K562 (cell line): ENCODE measurements at regions not wholly inside any gene's neighbourhood (a gene's known extent, or its start where the extent isn't known, plus 50 kb on each side); places are given as distances from the start of the nearest gene placed in this dataset.

ENCODE experiments used
- ATAC-seq: fragments of 200-7000 bp; cut with Tn5 transposase; 3 replicates; pipeline ENCODE4 v1.9.1; 2020; ENCODE audit warnings: moderate library complexity
- BruUV-seq: library from RNA; stranded (reverse); fragments of 400-500 nt; replicated peaks from 2 replicates; lab custom pipeline; 2021; lab: Mats Ljungman, UMichigan
- CTCF ChIA-PET: fragments of 300-600 bp; formaldehyde crosslinking; extraction: SDS; loops from one replicate; lab custom pipeline; 2021; ENCODE audit warnings: low intra/inter-chr PET ratio; lab: Yijun Ruan, JAX
- POLR2A ChIA-PET: fragments of 300-600, 350-650 bp; sonication (Branson Sonifier 250); formaldehyde crosslinking; extraction: SDS; loops from one replicate; lab custom pipeline; 2021; ENCODE audit warnings: antibody characterized with exemption, inconsistent platforms; lab: Yijun Ruan, JAX
- DNase-seq, 4 experiments: peaks; one replicate each; pipeline versions ENCODE4 v3.0.0 to v3.0.0-alpha.2; 2011 to 2018; ENCODE audit warnings: low spot score in 3 of 4, mixed read lengths in 3 of 4; ENCODE audit errors: extremely low read depth in 1 of 4
- FAIRE-seq: peaks from 2 replicates; lab custom pipeline; 2011; peaks lifted over from hg19 to GRCh38; lab: Jason Lieb, UNC
- H2AFZ ChIP-seq: 2 replicates; pipeline ENCODE4 v1.6.0; 2011; ENCODE audit warnings: low read depth, low read length, control low read depth, inconsistent platforms
- H3K27ac ChIP-seq: fragments of 200-600 bp; 3 replicates; pipeline ENCODE4 v1.8.0; 2011; ENCODE audit warnings: low read depth, mild to moderate bottlenecking, control low read depth, inconsistent platforms, low read length, moderate library complexity, mixed read lengths; ENCODE audit errors: extremely low read depth
- H3K27me3 ChIP-seq, 2 experiments: fragments of 300-600 bp in 1 of 2; 2 replicates in 1 of 2; 3 replicates in 1 of 2; pipeline versions ENCODE4 v1.6.0 to v1.8.0; 2011; ENCODE audit warnings: inconsistent platforms in 2 of 2, low read length in 2 of 2, mild to moderate bottlenecking in 1 of 2, mixed read lengths in 1 of 2, moderate library complexity in 1 of 2; ENCODE audit not compliant: control insufficient read depth in 2 of 2, insufficient read depth in 2 of 2
- H3K36me3 ChIP-seq: fragments of 300-600 bp; 3 replicates; pipeline ENCODE4 v1.8.0; 2011; ENCODE audit warnings: mild to moderate bottlenecking, low read length, inconsistent platforms; ENCODE audit not compliant: control insufficient read depth, insufficient read depth
- H3K4me1 ChIP-seq, 2 experiments: fragments of 200-600 bp in 1 of 2; replicated peaks in 1 of 2; 2 replicates in 1 of 2; 3 replicates in 1 of 2; pipeline versions ENCODE4 v1.5.1 to v1.8.0; 2011; ENCODE audit warnings: inconsistent platforms in 2 of 2, low read length in 2 of 2, mild to moderate bottlenecking in 1 of 2, mixed read lengths in 1 of 2, moderate library complexity in 1 of 2; ENCODE audit not compliant: control insufficient read depth in 2 of 2, insufficient read depth in 2 of 2
- H3K4me2 ChIP-seq: 2 replicates; pipeline ENCODE4 v1.6.1; 2011; ENCODE audit warnings: low read length, control low read depth, inconsistent platforms, mixed read lengths; ENCODE audit not compliant: insufficient read depth
- H3K4me3 ChIP-seq: fragments of 200-600 bp; sonication (generic), shearing (Covaris generic); 2 replicates; pipeline ENCODE4 v1.5.1; 2016; ENCODE audit warnings: control low read depth, inconsistent platforms
- H3K79me2 ChIP-seq: fragments of 200-600 bp; 3 replicates; pipeline ENCODE4 v1.8.0; 2011; ENCODE audit warnings: low read length, inconsistent platforms; ENCODE audit not compliant: control insufficient read depth, insufficient read depth
- H3K9ac ChIP-seq, 2 experiments: 2 replicates each; pipeline versions ENCODE4 v1.6.0 to v1.6.1; 2011; ENCODE audit warnings: low read depth in 2 of 2, low read length in 2 of 2, control low read depth in 1 of 2, inconsistent platforms in 1 of 2, mild to moderate bottlenecking in 1 of 2, mixed read lengths in 1 of 2; ENCODE audit not compliant: insufficient read depth in 1 of 2
- H3K9me1 ChIP-seq: one replicate; pipeline ENCODE4 v1.6.0; 2011; ENCODE audit warnings: inconsistent platforms, mild to moderate bottlenecking, low read length, moderate library complexity; ENCODE audit not compliant: control insufficient read depth, insufficient read depth
- H3K9me3 ChIP-seq: replicated peaks from 2 replicates; pipeline ENCODE4 v1.5.1; 2011; ENCODE audit warnings: low read depth, low read length, inconsistent platforms; ENCODE audit not compliant: control insufficient read depth, insufficient read depth
- H4K20me1 ChIP-seq: replicated peaks from 2 replicates; pipeline ENCODE4 v1.6.1; 2011; ENCODE audit warnings: low read length, inconsistent platforms, mixed read lengths; ENCODE audit not compliant: control insufficient read depth, insufficient read depth
- ADNP ChIP-seq: fragments of 200-800 bp; sonication (Bioruptor generic); IDR thresholded peaks from 2 replicates; pipeline ENCODE4 v1.6.1; 2016; ENCODE audit warnings: missing genetic modification characterization, missing compliant biosample characterization
- ETV5 ChIP-seq: sonication (generic); formaldehyde crosslinking; IDR thresholded peaks from 2 replicates; pipeline ENCODE4 v1.4.0; 2020; ENCODE audit warnings: low read depth, mild to moderate bottlenecking, missing genetic modification reagents
- MTA1 ChIP-seq: fragments of 450-650 bp; IDR thresholded peaks from 2 replicates; pipeline ENCODE4 v1.6.1; 2017; ENCODE audit warnings: borderline replicate concordance
- NELFE ChIP-seq: IDR thresholded peaks from 2 replicates; pipeline ENCODE4 v1.6.1; 2011; ENCODE audit warnings: mild to moderate bottlenecking; ENCODE audit not compliant: insufficient read depth, insufficient read length
- PTRF ChIP-seq: fragments of 450-650 bp; IDR thresholded peaks from 2 replicates; pipeline ENCODE4 v1.6.1; 2016; ENCODE audit warnings: mild to moderate bottlenecking, missing genetic modification characterization, missing compliant biosample characterization
- SPI1 ChIP-seq: IDR thresholded peaks from 2 replicates; pipeline ENCODE4 v1.6.1; 2011; ENCODE audit warnings: low read depth, low read length, control low read depth, borderline replicate concordance
- ZNF133 ChIP-seq: fragments of 250-450 bp; sonication (Bioruptor Pico); IDR thresholded peaks from 2 replicates; pipeline ENCODE4 v1.4.0; 2020; ENCODE audit warnings: mild to moderate bottlenecking
- ZNF165 ChIP-seq: fragments of 250-450 bp; sonication (Bioruptor Pico); IDR thresholded peaks from 2 replicates; pipeline ENCODE4 v1.4.0; 2020; ENCODE audit warnings: borderline replicate concordance
- ZNF717 ChIP-seq: fragments of 250-450 bp; sonication (Bioruptor Pico); IDR thresholded peaks from 2 replicates; pipeline ENCODE4 v1.5.0; 2021
- ZSCAN32 ChIP-seq: fragments of 450-650 bp; formaldehyde crosslinking; IDR thresholded peaks from 2 replicates; pipeline ENCODE4 v1.4.0; 2020; ENCODE audit warnings: mild to moderate bottlenecking, moderate library complexity
- WGBS: fragments of 100-300 bp; shearing (Covaris generic); methylation state at CpG from one replicate; pipeline ENCODE4 v1.1.6; 2016; ENCODE audit warnings: low coverage, mixed read lengths; ENCODE audit not compliant: insufficient coverage; ENCODE audit errors: missing lambda C conversion rate; 5-methylcytosine and 5-hydroxymethylcytosine counted together
- in situ Hi-C: fragments of 300-500 bp; cut with MboI; formaldehyde crosslinking; loops from 4 replicates; pipeline ENCODE4 v1.15.0; 2018; ENCODE audit warnings: inconsistent platforms, mixed read lengths
- intact Hi-C: fragments of 100-400 bp; cut with micrococcal nuclease; formaldehyde crosslinking; loops from 2 replicates; pipeline ENCODE4 v1.14.2; 2022
- TF ChIP-seq, protein P1 (sequence below): fragments of 250-450 bp; sonication (Bioruptor Pico); IDR thresholded peaks from 2 replicates; pipeline ENCODE4 v1.5.0; 2020; ENCODE audit warnings: mild to moderate bottlenecking, borderline replicate concordance

DNA sequence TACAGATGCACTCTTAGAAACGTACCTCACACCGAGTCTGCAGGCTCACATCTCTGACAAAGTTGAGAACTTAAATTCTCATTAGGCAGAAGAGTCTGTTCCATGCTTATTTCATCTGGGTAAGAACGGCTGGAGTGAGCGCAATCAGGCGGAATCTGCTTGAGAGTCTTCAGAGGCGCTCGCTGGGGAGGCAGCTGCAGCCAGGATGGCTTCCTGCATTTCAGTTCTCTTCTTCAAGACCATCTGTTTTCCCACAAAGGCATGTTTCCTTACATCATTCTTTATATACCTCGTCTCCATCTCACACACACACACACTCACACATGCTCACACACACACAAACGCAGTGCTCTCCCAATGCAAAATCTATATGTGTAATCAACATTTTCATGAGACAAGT, 497.1 kb downstream of the AJAP1 start:
- ChIA-PET POLR2A (no interaction called here), CTCF (no interaction called here)
- Histone ChIP-seq H3K4me3 (no peak overlapping the region), H3K4me1 (no peaks in the 10 kb centered on the region), H4K20me1 (no peaks in the 10 kb centered on the region), H3K27me3 (no peaks in the 10 kb centered on the region), H3K4me2 (no peak overlapping the region), H3K27ac (no peak overlapping the region), H3K9me3 (no peaks in the 10 kb centered on the region; the same call in 1 of the 2 replicates), H3K79me2 (no peaks in the 10 kb centered on the region), H3K36me3 (no peaks in the 10 kb centered on the region), H2AFZ (no peak overlapping the region), H3K9ac (no peak overlapping the region), H3K9me1 (no peaks in the 10 kb centered on the region)
- in situ Hi-C loops, result no loop called here
- DNase-seq (no peak), ATAC-seq (no peak), FAIRE-seq (no peak)
- intact Hi-C loops, result no loop called here
- TF ChIP-seq PTRF (no peak), ZNF717 (CRISPR knock-in tag) (no peak)
- BruUV-seq, result no TSS peak
- 2% methylated on average over 9 of the region's 9 CpGs for WGBS

DNA sequence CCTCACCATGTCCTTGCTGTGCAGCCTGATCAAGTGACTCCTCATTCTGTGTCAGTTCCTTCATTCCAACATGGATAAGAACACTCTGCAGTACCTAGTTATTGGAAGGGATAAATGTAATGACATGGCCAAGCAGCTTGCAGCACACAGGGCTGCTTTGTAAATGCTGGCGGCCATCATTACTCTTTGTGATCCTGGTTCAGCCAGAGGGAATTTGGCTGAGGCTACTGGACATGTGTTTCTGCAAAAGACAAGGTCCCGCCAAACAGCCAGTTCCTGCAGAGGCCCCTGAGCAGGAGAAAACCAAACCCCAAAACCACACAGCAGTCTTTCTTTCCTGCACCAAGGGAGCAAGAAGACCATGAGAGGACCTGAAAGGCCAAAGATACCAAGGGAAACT, 495.8 kb downstream of the AJAP1 start:
- in situ Hi-C loops (no loop called here), intact Hi-C loops (no loop called here)
- H3K36me3 ChIP-seq, result no peaks in the 10 kb centered on the region
- no peaks in the 10 kb centered on the region for H4K20me1 ChIP-seq
- H3K9ac ChIP-seq, result no peak overlapping the region
- no peak overlapping the region for H3K27ac ChIP-seq
- H3K27me3 ChIP-seq, result no peaks in the 10 kb centered on the region
- BruUV-seq, result no TSS peak
- ChIA-PET POLR2A (no interaction called here), CTCF (no interaction called here)
- FAIRE-seq, result no peak
- no peak overlapping the region for H2AFZ ChIP-seq
- H3K4me3 ChIP-seq, result no peak overlapping the region
- H3K79me2 ChIP-seq, result no peaks in the 10 kb centered on the region
- H3K4me1 ChIP-seq, result no peaks in the 10 kb centered on the region
- no peak for ATAC-seq
- WGBS, result 0% methylated on average over 2 of the region's 2 CpGs
- H3K9me1 ChIP-seq, result no peaks in the 10 kb centered on the region
- H3K4me2 ChIP-seq, result no peak overlapping the region
- DNase-seq, result no peak
- H3K9me3 ChIP-seq, result no peaks in the 10 kb centered on the region; the same call in 1 of the 2 replicates
- TF ChIP-seq ZSCAN32 (CRISPR knock-in tag) (no peak), ZNF165 (no peak), NELFE (no peak), ZNF133 (CRISPR knock-in tag) (no peak), SPI1 (no peak), ETV5 (CRISPR knock-in tag) (no peak), MTA1 (no peak), ADNP (tag) (no peak)
- TF ChIP-seq, protein P1, sequence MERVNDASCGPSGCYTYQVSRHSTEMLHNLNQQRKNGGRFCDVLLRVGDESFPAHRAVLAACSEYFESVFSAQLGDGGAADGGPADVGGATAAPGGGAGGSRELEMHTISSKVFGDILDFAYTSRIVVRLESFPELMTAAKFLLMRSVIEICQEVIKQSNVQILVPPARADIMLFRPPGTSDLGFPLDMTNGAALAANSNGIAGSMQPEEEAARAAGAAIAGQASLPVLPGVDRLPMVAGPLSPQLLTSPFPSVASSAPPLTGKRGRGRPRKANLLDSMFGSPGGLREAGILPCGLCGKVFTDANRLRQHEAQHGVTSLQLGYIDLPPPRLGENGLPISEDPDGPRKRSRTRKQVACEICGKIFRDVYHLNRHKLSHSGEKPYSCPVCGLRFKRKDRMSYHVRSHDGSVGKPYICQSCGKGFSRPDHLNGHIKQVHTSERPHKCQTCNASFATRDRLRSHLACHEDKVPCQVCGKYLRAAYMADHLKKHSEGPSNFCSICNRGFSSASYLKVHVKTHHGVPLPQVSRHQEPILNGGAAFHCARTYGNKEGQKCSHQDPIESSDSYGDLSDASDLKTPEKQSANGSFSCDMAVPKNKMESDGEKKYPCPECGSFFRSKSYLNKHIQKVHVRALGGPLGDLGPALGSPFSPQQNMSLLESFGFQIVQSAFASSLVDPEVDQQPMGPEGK (CRISPR knock-in tag), result no peak
